ENCODE measurements at regions not wholly inside any gene's neighbourhood (a gene's known extent, or its start where the extent isn't known, plus 50 kb on each side); places are given as distances from the start of the nearest gene placed in this dataset.
A peak's percentile ranks its signal among the peaks of the same experiment; 100 is the strongest.

DNA sequence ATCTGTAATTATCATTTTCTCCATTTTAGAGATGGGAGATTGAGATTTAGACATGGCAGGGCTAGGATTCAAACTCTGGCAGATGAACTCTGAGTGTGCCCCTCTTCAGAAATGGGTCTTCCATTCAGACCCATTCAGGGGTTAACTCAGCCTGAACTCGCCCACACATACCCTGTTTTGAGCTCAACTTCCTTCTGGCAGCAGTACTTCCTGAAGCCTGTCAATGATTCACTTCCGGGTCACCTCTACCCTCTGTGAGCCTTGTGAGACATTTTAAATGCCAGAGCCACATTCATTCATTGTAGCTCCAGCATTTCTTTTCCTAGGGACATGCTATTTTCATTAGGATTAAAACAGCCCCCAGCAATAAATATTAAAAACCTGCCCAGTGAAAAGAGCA is 209.3 kb upstream of the SLC24A2 start:
- peak; percentile 40 to 50 for DNase-seq

DNA sequence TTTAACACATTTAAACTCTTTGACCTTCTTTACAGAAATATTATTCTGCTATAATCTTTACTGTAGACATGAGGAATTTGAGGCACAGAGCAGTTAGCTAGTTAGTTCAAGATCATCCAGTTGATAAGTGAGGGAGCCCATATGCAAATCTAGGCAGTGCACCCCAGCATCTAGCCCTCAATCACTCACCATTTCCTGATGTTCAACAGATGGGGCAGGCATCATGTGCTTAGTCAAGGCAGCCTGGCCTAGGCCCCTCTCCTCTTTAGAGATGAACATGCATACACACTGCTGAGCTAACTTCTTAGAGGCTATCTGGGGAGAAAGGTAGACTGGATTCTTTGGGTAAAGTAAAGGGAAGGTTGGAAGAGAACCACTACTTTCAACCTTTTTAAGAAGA is 206.8 kb upstream of the SLC24A2 start:
- no peak for DNase-seq

DNA sequence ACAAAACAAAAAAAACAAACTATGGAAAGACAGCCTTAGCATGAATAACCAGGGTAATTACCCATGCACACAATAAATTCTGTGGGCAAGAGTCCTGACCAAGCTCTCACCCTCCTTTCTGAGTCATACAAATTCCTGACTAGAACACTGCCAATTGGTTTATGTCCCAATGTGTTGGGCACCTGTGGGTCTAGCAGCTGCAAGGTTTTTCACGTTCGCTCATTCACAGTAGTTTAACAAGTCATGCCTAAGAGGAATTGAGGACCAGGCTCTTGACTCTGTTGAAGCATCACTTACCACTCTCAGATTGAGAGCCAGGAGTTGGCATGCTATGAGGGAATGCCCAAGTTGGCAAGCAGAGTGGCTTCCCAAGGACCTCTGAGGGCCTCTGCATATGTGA is 205.5 kb upstream of the SLC24A2 start:
- DNase-seq: no peak

DNA sequence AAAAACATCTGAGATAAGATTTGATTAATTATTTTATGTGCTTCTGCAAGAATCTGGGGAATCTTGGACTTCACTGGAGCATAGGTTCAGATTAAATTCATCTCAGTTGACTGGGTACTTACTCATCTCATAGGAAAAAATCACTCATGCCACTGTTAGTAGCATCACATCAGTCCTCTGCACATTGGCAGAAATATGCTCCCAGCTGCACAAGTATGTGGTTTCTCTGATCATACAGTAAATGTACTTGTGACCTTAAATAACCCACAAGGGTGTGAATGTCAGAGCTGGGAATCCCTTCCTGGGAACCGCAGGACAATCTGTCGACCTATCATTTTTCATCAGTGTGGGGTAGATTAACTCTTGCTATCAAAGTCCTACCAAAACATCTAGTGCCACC is 203.7 kb upstream of the SLC24A2 start:
- DNase-seq: no peak

DNA sequence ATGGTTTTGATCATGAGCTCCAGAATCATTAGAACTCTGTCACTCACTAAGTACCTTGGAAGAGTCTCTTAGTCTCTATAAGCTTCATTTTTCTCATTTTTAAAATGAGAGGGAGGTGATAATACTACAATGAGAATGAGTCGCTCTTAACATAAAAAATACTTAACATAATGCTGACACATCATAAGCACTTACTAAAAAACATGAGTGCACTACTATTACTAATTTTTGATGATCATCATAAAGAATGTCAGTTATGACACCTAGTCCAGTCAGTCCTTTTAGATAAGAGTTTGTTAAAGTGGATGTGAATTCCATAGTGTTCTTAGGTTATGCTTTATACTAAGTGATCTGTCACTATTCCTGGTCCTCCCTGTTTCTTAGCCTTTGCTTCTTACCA is 200.4 kb upstream of the SLC24A2 start:
- DNase-seq: no peak

DNA sequence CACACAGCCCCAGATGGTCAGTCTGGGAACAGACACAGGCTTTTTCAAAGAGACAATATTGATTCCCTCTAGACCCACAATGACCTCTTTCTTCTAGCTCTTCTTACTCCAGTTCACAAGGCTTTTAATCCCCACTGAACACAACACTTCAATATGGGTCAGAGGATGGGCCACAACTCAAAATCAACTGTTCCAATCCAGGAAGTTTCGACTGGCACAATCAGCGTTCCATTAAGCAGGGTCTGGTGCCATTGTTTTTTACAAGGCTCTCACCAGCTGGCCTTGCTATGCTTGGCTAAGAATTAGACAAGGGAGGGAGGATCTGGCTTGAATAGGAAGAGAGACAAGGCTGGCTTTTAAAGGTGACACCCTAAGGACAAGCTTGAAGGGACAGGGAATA is 199.4 kb upstream of the SLC24A2 start:
- DNase-seq: no peak

DNA sequence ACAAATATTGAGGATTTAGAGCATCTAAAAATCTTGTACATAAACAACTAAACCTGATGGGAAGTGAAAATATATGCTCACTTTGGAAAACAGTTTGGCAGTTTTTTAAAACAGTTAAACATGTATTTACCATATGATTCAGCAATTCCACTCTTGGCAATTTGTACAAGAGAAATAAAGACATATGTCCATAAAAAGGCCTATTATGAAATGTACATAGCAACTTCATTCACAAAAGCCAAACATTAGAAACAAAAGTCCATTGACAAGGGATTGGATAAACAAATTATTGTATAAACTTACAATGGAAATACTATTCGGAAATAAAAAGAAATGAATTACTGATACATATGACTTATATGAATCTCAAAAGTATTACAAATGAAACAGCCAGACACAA is 196.2 kb upstream of the SLC24A2 start:
- DNase-seq: no peak

DNA sequence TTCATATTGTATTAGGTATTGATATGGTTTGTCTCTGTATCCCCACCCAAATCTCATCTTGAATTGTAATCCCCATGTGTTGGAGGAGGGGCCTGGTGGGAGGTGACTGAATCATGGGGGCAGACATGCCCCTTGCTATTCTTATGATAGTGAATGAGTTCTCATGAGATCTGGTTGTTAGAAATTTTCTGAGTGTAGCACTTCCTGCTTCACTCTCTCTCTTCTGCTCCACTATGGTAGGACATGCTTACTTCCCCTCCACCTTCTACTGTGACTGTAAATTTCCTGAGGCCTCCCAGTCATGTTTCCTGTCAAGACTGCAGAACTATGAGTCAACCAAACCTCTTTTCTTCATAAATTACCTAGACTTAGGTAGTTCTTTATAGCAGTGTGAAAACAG is 187.4 kb upstream of the SLC24A2 start:
- no peak for DNase-seq

DNA sequence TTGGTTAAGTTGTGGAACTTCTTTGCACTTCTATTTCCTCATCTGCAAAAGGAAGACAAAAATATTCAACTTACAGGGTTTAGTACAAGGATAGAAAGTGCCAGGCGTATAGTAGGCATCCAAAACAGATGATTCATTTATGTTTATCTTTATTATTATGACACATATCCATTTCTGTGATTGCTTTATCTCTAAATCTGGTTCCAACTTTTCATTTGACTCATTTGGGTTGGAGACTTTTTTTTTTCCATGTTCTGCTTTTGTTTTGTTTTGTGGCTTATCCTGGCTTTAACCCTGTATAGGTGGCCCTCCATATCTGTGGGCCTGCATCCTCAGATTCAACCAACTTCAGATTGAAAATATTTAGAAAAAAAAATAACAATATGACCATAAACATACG is 186.7 kb upstream of the SLC24A2 start:
- no peak for DNase-seq

DNA sequence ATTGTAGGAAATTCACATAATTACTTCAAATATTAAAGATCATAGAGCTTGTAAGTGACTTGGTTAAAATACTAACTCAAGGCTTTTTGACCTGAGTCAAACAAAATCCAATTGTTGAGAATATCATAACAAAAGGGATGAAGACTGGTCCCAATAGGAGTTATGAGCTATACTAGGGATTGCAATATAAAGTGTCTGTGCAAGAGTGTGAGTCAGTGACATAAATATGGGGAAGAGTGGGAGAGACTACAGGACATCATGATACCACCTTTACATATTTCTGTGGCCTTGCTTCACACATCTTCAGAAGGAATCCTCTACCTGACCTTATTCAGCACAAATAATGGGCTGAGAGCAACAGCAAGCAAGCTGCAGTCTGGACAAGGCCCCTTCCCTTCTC is 180.9 kb upstream of the SLC24A2 start:
- DNase-seq: no peak

DNA sequence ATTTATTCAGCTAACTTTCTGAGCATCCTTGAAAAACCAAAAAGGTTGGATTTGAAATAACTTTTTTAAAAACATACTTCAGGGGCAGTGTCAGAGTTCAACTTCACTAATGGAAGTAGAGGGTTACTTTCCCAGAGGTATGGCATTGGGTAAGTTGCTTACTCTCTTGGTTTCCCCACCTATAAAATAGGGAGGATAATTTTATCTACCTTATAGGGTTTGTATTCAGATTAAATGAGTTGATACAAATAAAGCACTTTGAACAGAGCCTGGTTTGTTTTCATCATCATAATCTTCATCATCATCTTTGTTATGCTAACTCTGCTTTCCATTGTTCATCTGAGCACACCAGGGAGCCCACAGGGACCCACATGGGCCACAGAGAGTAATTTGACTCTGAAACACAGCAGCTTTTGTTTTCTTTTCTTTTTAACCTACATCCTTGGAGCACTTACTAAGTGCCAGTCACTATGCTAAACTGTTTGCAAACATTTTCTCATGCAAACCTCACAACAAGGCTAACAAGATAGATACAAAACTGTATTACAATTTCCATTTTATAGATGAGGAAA is 179.1 kb upstream of the SLC24A2 start:
- no peak for DNase-seq

DNA sequence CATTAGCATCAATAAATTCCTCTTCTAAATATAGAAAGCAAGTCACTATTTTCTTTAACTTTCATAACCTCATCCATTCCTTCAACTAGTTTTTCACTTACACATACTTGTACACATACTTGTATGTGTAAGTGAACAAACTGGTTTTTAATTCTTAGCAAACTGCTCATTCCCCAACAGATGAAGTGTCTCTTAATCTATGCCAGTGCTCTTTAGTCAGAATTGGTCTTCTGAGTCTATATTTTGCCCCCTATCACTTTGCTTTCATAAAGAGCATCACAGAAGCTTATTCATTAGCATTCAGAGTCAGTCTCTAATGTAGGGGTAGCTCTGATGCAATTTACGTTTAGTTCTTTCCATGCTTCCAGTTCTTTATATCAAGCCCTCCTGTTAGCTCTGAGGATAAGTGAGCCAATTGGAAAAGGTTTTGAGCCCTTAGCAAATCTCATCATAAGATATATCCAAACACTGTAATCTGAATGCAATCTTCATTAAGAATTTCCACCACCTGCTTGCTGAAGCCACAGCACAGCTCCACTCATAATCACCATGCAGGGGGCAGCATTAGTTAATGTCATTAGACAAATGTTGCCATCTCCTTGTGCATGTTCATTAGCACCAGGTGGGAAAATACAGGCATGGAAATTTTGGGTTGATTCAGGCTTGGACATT is 178.5 kb upstream of the SLC24A2 start:
- DNase-seq: no peak

DNA sequence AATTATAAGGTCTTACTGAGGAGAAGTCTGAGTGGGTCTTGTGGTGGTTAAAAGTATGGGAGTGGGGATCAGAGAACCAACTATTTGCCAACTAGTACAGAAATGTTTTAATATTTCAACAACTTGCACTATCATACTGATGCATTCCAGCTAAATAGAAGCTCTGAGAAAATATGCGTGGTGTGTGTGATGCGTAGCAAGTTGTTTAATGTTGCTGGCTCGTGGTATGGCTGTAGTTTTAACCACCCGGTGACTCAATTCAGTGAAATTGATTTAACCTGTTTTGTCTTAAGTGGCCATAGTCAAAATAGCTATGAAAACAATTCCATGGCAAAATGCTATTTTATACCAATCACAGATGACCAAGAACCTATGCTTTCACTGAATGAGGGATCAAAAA is 176.5 kb upstream of the SLC24A2 start:
- no peak for DNase-seq

DNA sequence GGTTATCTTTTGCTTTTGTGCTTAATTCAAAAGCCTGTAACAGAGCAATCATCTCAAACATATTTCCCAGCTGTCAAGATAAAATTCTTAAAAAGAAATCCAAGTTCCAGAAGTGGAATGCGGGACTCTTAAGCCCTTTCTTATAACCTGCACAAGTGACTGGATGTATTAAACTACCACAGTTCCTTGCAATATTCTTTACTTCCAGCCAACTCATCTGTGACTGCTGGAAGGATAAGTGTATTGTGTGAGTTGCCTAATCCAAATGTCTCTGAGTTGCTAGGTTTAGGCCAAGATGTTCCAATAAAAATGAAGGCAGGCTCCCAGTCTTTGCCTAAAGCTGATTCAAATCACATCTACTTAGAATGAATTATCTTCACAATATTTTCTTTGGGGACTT is 159.2 kb upstream of the SLC24A2 start:
- no peak for DNase-seq

DNA sequence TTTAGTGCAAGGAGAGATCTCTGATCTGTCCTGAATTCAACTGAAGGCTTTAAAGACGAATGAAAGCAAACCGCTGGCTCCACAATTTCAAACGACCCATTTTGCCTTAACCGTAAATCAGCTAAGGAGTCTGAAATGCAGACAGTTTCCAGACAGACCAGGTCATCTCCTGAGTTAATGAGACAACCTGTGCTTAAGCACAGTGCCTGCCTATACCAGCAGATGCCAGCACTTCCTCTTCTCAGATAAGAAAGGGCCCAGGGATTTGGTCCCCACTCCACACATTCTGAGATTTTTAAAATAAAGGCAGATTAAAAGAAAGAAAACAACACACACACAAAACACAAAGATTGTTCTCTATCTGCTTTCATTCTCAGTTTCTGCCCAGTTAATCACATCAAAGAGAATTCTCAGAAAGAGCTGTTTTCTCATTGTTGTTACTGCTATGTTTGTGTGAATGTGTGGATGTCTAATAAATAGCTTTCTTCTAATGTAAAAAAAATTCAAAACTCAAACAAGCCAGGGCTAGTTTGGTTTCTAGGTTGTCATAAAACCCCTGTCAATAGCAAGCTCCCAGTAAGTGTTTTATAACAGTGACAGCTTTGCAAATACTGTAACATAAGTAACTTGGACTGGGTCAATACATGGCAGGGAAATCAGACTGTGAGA is 157.7 kb upstream of the SLC24A2 start:
- no peak for DNase-seq

DNA sequence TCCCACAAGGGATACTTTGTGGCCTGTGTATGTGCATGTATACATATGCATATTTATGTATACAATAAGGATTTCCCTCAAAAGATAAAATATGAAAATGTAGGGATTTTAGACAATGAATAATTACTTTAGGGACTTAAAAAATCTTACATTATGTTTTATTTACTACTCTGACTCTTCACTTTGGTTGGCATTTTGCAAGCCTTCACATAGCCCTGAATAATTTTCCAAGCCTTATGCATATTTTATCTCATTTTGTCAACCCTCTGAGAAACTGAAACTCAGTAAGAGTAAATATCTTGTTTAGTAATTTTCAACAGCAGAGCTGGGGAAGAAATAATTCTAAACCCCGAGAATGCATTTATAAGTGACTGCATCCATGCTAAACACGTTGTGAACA is 153.0 kb upstream of the SLC24A2 start:
- DNase-seq: no peak

DNA sequence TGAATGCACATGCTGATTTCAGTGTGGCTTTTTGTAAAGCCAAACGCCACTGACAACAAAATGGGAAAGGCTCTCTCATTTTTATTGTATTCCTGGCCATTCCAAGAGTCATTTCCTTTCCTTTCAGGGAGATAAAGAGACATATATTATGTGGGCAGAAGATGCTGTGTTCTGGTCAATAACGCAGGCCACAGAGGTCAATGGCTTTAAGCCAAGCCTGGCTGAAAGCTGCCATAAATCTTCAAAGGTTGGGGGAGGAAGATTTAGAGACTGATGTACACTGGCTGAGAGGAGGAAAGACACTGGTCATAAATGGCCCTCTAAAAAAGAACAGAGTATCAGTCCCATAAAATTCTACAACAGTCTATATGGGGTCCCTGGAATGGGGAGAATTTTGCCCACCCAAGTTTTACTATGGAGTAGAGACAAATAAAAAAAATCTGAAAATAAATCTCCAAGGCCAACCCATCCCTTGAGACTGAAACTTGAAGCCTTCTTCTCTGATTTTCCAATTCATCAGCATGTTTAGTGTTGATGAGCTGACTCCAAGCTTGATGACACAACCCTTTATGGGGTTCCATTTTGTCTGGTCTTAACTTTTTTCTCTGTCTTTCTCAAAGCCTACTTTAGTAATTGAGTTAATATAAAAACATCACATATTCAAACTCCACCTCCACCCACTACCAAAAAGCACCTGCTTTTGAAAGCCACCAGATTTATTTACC is 152.1 kb upstream of the SLC24A2 start:
- no peak for DNase-seq

DNA sequence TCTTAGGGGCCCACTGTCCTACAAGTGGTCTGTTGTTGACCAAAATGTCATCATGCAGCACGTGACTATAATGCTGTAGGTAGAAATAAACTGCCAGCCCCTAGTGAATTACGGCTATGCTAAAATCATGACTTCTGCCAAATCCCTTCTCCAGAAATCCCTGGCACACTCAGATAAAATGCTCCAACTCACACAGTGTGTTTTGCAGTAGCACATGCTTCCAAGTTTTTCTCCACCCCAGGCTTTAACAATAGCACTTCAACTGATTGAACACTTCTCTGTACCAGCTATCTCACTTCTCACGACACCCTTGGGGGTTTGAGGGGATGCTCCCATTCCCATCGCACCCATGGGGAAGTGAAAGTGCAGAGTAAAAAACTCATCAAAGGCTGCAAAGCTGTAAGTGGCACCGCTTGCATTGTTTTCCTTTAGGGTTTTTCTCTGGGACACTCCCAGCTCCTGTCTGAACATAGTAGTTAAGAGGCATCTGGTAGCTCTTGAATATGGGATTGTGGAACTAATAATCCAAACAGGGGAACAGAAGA is 151.0 kb upstream of the SLC24A2 start:
- no peak for DNase-seq

DNA sequence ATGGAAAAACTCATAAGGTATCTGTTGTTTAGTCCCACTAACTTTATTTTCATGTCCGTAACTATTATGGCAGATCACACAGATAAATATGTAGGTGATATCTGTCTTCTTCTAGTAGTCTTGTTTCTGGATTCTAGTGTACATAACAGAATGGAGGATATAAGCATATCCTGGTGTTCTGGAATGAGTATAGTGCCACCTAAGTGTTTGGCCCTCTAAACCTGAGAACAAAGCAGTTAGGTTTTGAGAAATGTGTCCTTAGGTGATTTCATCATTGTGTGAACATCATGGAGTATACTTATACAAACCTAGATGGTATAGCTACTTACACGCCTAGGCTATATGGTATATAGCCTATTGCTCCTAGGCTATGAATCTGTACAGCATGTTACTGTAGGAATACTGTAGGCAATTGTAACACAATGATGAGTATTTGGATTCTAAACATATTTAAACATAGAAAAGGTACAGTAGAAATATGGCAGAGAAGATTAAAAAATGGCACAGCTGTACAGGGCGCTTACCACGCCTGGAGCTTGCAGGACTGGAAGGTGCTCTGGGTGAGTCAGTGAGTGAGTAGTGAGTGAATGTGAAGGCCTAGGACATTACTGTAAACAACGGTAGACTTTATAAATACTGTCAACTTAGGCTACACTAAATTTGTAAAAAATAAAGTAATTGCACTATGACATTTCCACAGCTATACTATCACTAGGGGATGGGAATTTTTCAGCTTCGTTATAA is 150.3 kb upstream of the SLC24A2 start:
- DNase-seq: no peak

DNA sequence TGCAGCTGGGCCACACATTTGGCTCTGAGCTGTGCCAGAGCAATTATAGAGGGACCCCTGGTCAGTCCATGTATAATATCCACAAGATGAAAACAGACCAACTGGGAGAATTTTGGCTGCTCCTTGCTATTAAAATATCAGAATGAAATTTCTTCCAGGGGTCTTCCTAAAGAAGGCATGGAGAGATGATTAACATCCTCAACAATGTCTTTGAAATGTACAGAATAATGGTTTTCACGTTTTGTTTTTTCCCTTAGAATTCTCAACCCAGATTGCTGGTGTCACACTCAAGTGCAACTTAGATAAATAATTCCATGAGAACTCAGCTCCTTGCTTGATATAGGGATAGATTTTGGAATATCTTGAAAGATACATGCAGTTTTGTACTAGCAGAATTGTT is 148.3 kb upstream of the SLC24A2 start:
- no peak for DNase-seq

DNA sequence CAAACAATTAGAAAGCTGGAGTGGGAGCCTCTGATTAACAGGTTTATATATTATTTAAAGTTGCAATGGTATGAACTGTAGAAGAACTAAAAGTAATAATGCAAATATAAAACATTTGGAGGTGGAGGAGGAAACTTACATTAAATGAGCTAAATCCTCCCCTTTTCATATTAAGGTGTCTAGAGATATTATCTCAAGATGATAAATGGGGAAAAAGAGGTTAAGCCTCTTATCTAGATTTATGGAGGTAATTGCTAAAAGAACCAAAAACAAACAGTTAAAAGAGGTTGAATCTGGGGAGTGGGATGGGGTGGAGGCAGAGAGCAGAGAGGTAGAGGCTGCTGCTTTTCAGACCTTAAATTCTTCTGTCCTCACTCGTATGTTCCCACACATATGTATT is 147.8 kb upstream of the SLC24A2 start:
- DNase-seq: no peak

DNA sequence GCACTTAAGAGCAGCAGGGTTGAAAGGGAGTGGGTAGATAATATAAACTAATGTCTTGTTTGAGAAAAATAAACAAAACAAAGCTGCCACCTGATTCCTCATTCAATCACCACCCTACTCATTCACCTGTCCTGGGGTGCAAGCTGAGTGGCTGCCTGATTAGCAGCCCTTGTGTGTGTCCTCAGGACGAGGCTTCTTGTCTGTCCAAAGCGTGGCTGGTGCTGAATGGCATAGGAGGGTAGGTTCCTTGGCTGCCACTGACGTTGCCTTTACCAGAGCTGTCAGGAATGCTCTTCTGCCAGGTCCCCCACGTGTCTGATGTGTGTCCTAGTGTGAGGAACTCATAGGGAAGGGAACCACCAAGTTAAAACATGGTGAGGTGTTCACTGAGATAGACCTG is 146.6 kb upstream of the SLC24A2 start:
- no peak for DNase-seq
